H1 (cell line): ENCODE measurements at regions not wholly inside any gene's neighbourhood (a gene's known extent, or its start where the extent isn't known, plus 50 kb on each side); places are given as distances from the start of the nearest gene placed in this dataset.

ENCODE experiments used
- CTCF ChIA-PET: fragments of 300-600 bp; sonication (Branson Sonifier 250); formaldehyde crosslinking; loops from one replicate; lab custom pipeline; 2021; ENCODE audit not compliant: partially characterized antibody; lab: Charles Lee
- POLR2A ChIA-PET: fragments of 300-600 bp; sonication (Branson Sonifier 250); formaldehyde crosslinking; loops from one replicate; lab custom pipeline; 2021; ENCODE audit warnings: inconsistent platforms; ENCODE audit not compliant: partially characterized antibody; lab: Charles Lee
- DNase-seq, 2 experiments: peaks; one replicate each; pipeline versions ENCODE4 v3.0.0 to v3.0.0-alpha.2; 2010 to 2022; ENCODE audit warnings: low spot score in 2 of 2, low read depth in 1 of 2, mixed read lengths in 1 of 2
- FAIRE-seq: peaks from 2 replicates; lab custom pipeline; 2011; peaks lifted over from hg19 to GRCh38; lab: Jason Lieb, UNC
- H2AFZ ChIP-seq: 2 replicates; pipeline ENCODE4 v1.8.1; 2012; ENCODE audit warnings: low read length, inconsistent platforms
- H2AK5ac ChIP-seq: 2 replicates; pipeline ENCODE4 v1.6.1; 2013; ENCODE audit warnings: low read depth, low read length
- H2BK120ac ChIP-seq: replicated peaks from 2 replicates; pipeline ENCODE3; 2013; ENCODE audit warnings: low read depth, low read length, inconsistent platforms
- H2BK12ac ChIP-seq: 2 replicates; pipeline ENCODE4 v1.6.1; 2013; ENCODE audit warnings: low read depth, low read length
- H2BK15ac ChIP-seq: 2 replicates; pipeline ENCODE4 v1.6.1; 2013; ENCODE audit warnings: low read length
- H2BK20ac ChIP-seq: 2 replicates; pipeline ENCODE4 v1.6.1; 2013; ENCODE audit warnings: low read length
- H2BK5ac ChIP-seq: 2 replicates; pipeline ENCODE4 v1.6.1; 2013; ENCODE audit warnings: low read depth, low read length
- H3K14ac ChIP-seq: 2 replicates; pipeline ENCODE4 v1.6.1; 2013; ENCODE audit warnings: inconsistent platforms; ENCODE audit not compliant: insufficient read length
- H3K18ac ChIP-seq: 2 replicates; pipeline ENCODE4 v1.6.1; 2013; ENCODE audit warnings: low read length; ENCODE audit errors: extremely low read depth
- H3K23ac ChIP-seq: 2 replicates; pipeline ENCODE4 v1.6.1; 2013; ENCODE audit warnings: inconsistent platforms; ENCODE audit not compliant: insufficient read length
- H3K23me2 ChIP-seq: 2 replicates; pipeline ENCODE4 v1.6.1; 2013; ENCODE audit warnings: low read depth, low read length
- H3K27ac ChIP-seq: 2 replicates; pipeline ENCODE4 v1.6.1; 2011; ENCODE audit warnings: low read depth, low read length, inconsistent platforms
- H3K27me3 ChIP-seq, 4 experiments: replicated peaks in 1 of 4; 1 replicate in 1 of 4; 2 replicates in 3 of 4; pipeline versions ENCODE4 v1.6.1 to v1.8.1; 2011 to 2013; ENCODE audit warnings: low read length in 3 of 4, mild to moderate bottlenecking in 3 of 4, inconsistent platforms in 2 of 4, mixed read lengths in 2 of 4, moderate library complexity in 1 of 4; ENCODE audit not compliant: control insufficient read depth in 3 of 4, insufficient read depth in 3 of 4; ENCODE audit errors: extremely low read depth in 1 of 4
- H3K36me3 ChIP-seq, 4 experiments: 2 replicates each; pipeline versions ENCODE4 v1.6.1 to v1.8.1; 2011 to 2013; ENCODE audit warnings: mild to moderate bottlenecking in 4 of 4, low read length in 3 of 4, moderate library complexity in 2 of 4, control low read depth in 1 of 4, inconsistent platforms in 1 of 4; ENCODE audit not compliant: insufficient read depth in 4 of 4, control insufficient read depth in 2 of 4
- H3K4ac ChIP-seq: replicated peaks from 2 replicates; pipeline ENCODE3; 2013; ENCODE audit warnings: low read length, low read depth, mixed read lengths, inconsistent platforms; ENCODE audit not compliant: insufficient read length
- H3K4me1 ChIP-seq, 4 experiments: replicated peaks in 1 of 4; 1 replicate in 1 of 4; 2 replicates in 3 of 4; pipeline versions ENCODE4 v1.6.1 to v1.8.1; 2011 to 2013; ENCODE audit warnings: low read length in 3 of 4, inconsistent platforms in 2 of 4, mixed read lengths in 1 of 4; ENCODE audit not compliant: insufficient read depth in 4 of 4, control insufficient read depth in 3 of 4
- H3K4me2 ChIP-seq, 2 experiments: 2 replicates each; pipeline versions ENCODE4 v1.6.1 to v1.8.1; 2011 to 2013; ENCODE audit warnings: low read depth in 2 of 2, low read length in 2 of 2, control low read depth in 1 of 2, inconsistent platforms in 1 of 2, mild to moderate bottlenecking in 1 of 2; ENCODE audit not compliant: insufficient read depth in 1 of 2
- H3K4me3 ChIP-seq, 4 experiments: fragments of 200-600, 300-600 bp in 1 of 4; sonication (generic), shearing (Covaris generic), sonication (Bioruptor Twin) in 1 of 4; 2 replicates each; pipeline versions ENCODE4 v1.5.1 to v1.8.1; 2011 to 2016; ENCODE audit warnings: low read length in 4 of 4, low read depth in 3 of 4, control low read depth in 2 of 4, inconsistent platforms in 2 of 4, mild to moderate bottlenecking in 2 of 4, mixed read lengths in 1 of 4, moderate library complexity in 1 of 4; ENCODE audit not compliant: insufficient read depth in 2 of 4; ENCODE audit errors: extremely low read depth in 1 of 4
- H3K56ac ChIP-seq: replicated peaks from 2 replicates; pipeline ENCODE3; 2013; ENCODE audit warnings: low read depth, mild to moderate bottlenecking, mixed read lengths, low read length, inconsistent platforms; ENCODE audit not compliant: insufficient read length
- H3K79me1 ChIP-seq: 2 replicates; pipeline ENCODE4 v1.6.1; 2013; ENCODE audit warnings: low read depth, low read length, control low read depth
- H3K79me2 ChIP-seq, 2 experiments: 2 replicates each; pipeline versions ENCODE4 v1.6.1 to v1.8.1; 2012 to 2013; ENCODE audit warnings: low read length in 2 of 2, mild to moderate bottlenecking in 2 of 2, inconsistent platforms in 1 of 2; ENCODE audit not compliant: insufficient read depth in 2 of 2, control insufficient read depth in 1 of 2
- H3K9ac ChIP-seq, 4 experiments: replicated peaks in 1 of 4; 1 replicate in 1 of 4; 2 replicates in 3 of 4; pipeline versions ENCODE4 v1.6.1 to v1.8.1; 2011 to 2013; ENCODE audit warnings: low read depth in 3 of 4, low read length in 3 of 4, control low read depth in 2 of 4, mild to moderate bottlenecking in 2 of 4, moderate library complexity in 2 of 4, inconsistent platforms in 1 of 4; ENCODE audit errors: extremely low read depth in 1 of 4
- H3K9me3 ChIP-seq, 2 experiments: 2 replicates each; pipeline versions ENCODE4 v1.6.1 to v1.8.1; 2012 to 2013; ENCODE audit warnings: mild to moderate bottlenecking in 2 of 2, moderate library complexity in 2 of 2, control low read depth in 1 of 2, inconsistent platforms in 1 of 2, low read depth in 1 of 2, low read length in 1 of 2, mixed read lengths in 1 of 2; ENCODE audit not compliant: insufficient read depth in 2 of 2
- H4K20me1 ChIP-seq, 2 experiments: replicated peaks in 1 of 2; 2 replicates each; pipeline versions ENCODE3 to v1.8.1; 2011 to 2013; ENCODE audit warnings: inconsistent platforms in 2 of 2, low read length in 2 of 2, mild to moderate bottlenecking in 1 of 2; ENCODE audit not compliant: insufficient read depth in 2 of 2, control insufficient read depth in 1 of 2
- H4K5ac ChIP-seq: 2 replicates; pipeline ENCODE4 v1.6.1; 2013; ENCODE audit warnings: low read length, low read depth, mixed read lengths, inconsistent platforms; ENCODE audit not compliant: insufficient read length
- H4K8ac ChIP-seq: 2 replicates; pipeline ENCODE4 v1.8.0; 2013; ENCODE audit warnings: mild to moderate bottlenecking, moderate library complexity, low read length, inconsistent platforms; ENCODE audit not compliant: insufficient read depth; ENCODE audit errors: extremely low read depth
- H4K91ac ChIP-seq: replicated peaks from 2 replicates; pipeline ENCODE3; 2013; ENCODE audit warnings: low read length, mixed read lengths, inconsistent platforms; ENCODE audit not compliant: insufficient read length
- BACH1 ChIP-seq: IDR thresholded peaks from 2 replicates; pipeline ENCODE4 v1.6.1; 2012; ENCODE audit warnings: low read length, improper control_type of control experiment
- EZH2 ChIP-seq: fragments of 200-600 bp; sonication (generic); IDR thresholded peaks from 2 replicates; pipeline ENCODE4 v1.7.1; 2012; ENCODE audit warnings: low read depth, mild to moderate bottlenecking, moderate library complexity, low read length, inconsistent platforms; ENCODE audit not compliant: severe bottlenecking
- KDM5A ChIP-seq: fragments of 200-600 bp; IDR thresholded peaks from 2 replicates; pipeline ENCODE4 v1.7.1; 2012; ENCODE audit warnings: mild to moderate bottlenecking, low read length, inconsistent platforms, mixed read lengths
- RNF2 ChIP-seq: fragments of 200-900, 300-1000 bp; sonication (generic); IDR thresholded peaks from 2 replicates; pipeline ENCODE4 v1.7.1; 2016; ENCODE audit warnings: borderline replicate concordance, low read depth, mild to moderate bottlenecking, antibody characterized with exemption, low read length; ENCODE audit not compliant: poor library complexity, severe bottlenecking; ENCODE audit errors: missing control alignments
- SIX5 ChIP-seq: IDR thresholded peaks from 2 replicates; pipeline ENCODE4 v1.6.1; 2011; ENCODE audit warnings: mild to moderate bottlenecking, low read depth, low read length
- TEAD4 ChIP-seq: IDR thresholded peaks from 2 replicates; pipeline ENCODE4 v1.6.1; 2012; ENCODE audit warnings: low read depth, low read length, inconsistent platforms, mixed read lengths
- WGBS, 2 experiments: shearing (Covaris generic) in 1 of 2; methylation state at CpG; one replicate each; pipeline versions ENCODE4 v1.1.6 to v1.1.7; 2013 to 2015; ENCODE audit warnings: low lambda C conversion rate in 2 of 2, mixed read lengths in 2 of 2, inconsistent platforms in 1 of 2, low coverage in 1 of 2, missing lambda C conversion rate in 1 of 2; ENCODE audit not compliant: insufficient replicate concordance in 2 of 2, insufficient coverage in 1 of 2, insufficient read length in 1 of 2; ENCODE audit errors: extremely low coverage in 1 of 2, missing lambda C conversion rate in 1 of 2; 5-methylcytosine and 5-hydroxymethylcytosine counted together

DNA sequence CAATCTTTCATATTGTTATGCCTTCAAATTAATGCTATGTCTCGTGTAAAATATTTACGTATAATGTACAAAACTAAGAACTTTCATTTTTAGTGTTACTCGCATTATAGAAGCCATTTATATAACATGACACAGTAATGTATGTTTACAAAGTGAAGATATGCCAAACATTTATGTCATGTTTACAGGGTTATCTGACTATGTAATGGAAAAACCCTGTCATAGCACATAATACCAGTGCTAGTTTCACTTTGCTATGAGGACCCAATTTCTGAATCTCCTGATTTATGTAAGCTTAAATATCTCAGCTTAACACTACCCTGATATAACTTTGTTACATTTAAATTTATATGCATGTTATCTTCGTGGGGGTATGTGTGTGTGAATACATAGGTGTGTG, 233.1 kb downstream of the FAT4 start:
- no peak overlapping the region for H2AK5ac ChIP-seq
- no peak overlapping the region for H4K8ac ChIP-seq
- H2BK12ac ChIP-seq, result no peak overlapping the region
- H4K5ac ChIP-seq, result no peak overlapping the region
- no peak overlapping the region for H3K4ac ChIP-seq
- no peaks in the 10 kb centered on the region for H3K4me1 ChIP-seq
- no peaks in the 10 kb centered on the region for H3K23me2 ChIP-seq
- H3K14ac ChIP-seq, result no peak overlapping the region
- H3K23ac ChIP-seq, result no peak overlapping the region
- no peaks in the 10 kb centered on the region for H4K20me1 ChIP-seq
- H3K79me1 ChIP-seq, result no peaks in the 10 kb centered on the region
- H3K36me3 ChIP-seq, result no peaks in the 10 kb centered on the region
- no peak overlapping the region for H2BK5ac ChIP-seq
- H3K27ac ChIP-seq, result no peak overlapping the region
- TF ChIP-seq EZH2 (no peak), KDM5A (no peak), SIX5 (no peak), RNF2 (no peak), TEAD4 (no peak), BACH1 (no peak)
- no peaks in the 10 kb centered on the region for H3K9me3 ChIP-seq
- no peak overlapping the region for H4K91ac ChIP-seq
- no peak for FAIRE-seq
- H2BK120ac ChIP-seq, result no peak overlapping the region
- no peak overlapping the region for H3K56ac ChIP-seq
- H3K9ac ChIP-seq, result no peak overlapping the region
- no peak overlapping the region for H2BK15ac ChIP-seq
- WGBS, 2 experiments, result 82% methylated on average over 4 of the region's 4 CpGs; no CpG with 5 or more reads in 1 of the 2 experiments
- H3K4me2 ChIP-seq, result no peak overlapping the region
- no peaks in the 10 kb centered on the region for H3K79me2 ChIP-seq
- no peak overlapping the region for H2AFZ ChIP-seq
- H3K27me3 ChIP-seq, result no peaks in the 10 kb centered on the region
- CTCF ChIA-PET, result no interaction called here
- DNase-seq, result no peak
- no peak overlapping the region for H3K18ac ChIP-seq
- POLR2A ChIA-PET, result no interaction called here
- no peak overlapping the region for H3K4me3 ChIP-seq
- no peak overlapping the region for H2BK20ac ChIP-seq
